GM23338 (cell line): ENCODE measurements at regions not wholly inside any gene's neighbourhood (a gene's known extent, or its start where the extent isn't known, plus 50 kb on each side); places are given as distances from the start of the nearest gene placed in this dataset.

Experiments used
- CREB1 ChIP-seq: fragments of 250-450 bp; sonication (Bioruptor Pico); IDR thresholded peaks from 2 replicates; pipeline ENCODE4 v1.5.0; 2020; ENCODE audit warnings: low read depth, mild to moderate bottlenecking, moderate library complexity
- EZH2 ChIP-seq: fragments of 200-600 bp; sonication (generic); IDR thresholded peaks from one replicate; pipeline ENCODE4 v1.8.0; 2017; ENCODE audit warnings: antibody characterized with exemption, mild to moderate bottlenecking, low read depth; ENCODE audit not compliant: unreplicated experiment
- EZH2phosphoT487 ChIP-seq: fragments of 200-600 bp; sonication (generic); IDR thresholded peaks from one replicate; pipeline ENCODE4 v1.8.1; 2018; ENCODE audit warnings: antibody characterized with exemption; ENCODE audit not compliant: unreplicated experiment
- JUNB ChIP-seq: IDR thresholded peaks from one replicate; pipeline ENCODE4 v1.6.1; 2016; ENCODE audit warnings: antibody characterized with exemption; ENCODE audit not compliant: unreplicated experiment
- NANOG ChIP-seq: IDR thresholded peaks from 2 replicates; pipeline ENCODE4 v1.6.1; 2016; ENCODE audit warnings: antibody characterized with exemption, borderline replicate concordance
- POLR2AphosphoS5 ChIP-seq: IDR thresholded peaks from 2 replicates; pipeline ENCODE4 v1.6.1; 2016; ENCODE audit warnings: antibody characterized with exemption, low read depth
- STAT1 ChIP-seq: IDR thresholded peaks from one replicate; pipeline ENCODE4 v1.6.1; 2016; ENCODE audit warnings: antibody characterized with exemption; ENCODE audit not compliant: unreplicated experiment
- ZNF114 ChIP-seq: fragments of 250-450 bp; sonication (Bioruptor Pico); IDR thresholded peaks from 2 replicates; pipeline ENCODE4 v1.5.0; 2020; ENCODE audit warnings: mild to moderate bottlenecking, moderate library complexity
- ZNF331 ChIP-seq: fragments of 250-450 bp; sonication (Bioruptor Pico); IDR thresholded peaks from 2 replicates; pipeline ENCODE4 v1.5.0; 2020; ENCODE audit warnings: low read depth, mild to moderate bottlenecking, moderate library complexity
- TF ChIP-seq, protein P1 (sequence below), 2 experiments: fragments of 200-600 bp in 1 of 2; sonication (generic) in 1 of 2; conservative IDR thresholded peaks; 2 replicates each; pipeline versions ENCODE4 v1.5.1 to v1.6.1; 2016 to 2017; ENCODE audit warnings: antibody characterized with exemption in 2 of 2, low read depth in 2 of 2, mild to moderate bottlenecking in 2 of 2, moderate library complexity in 1 of 2
- TF ChIP-seq, protein P2 (sequence below): IDR thresholded peaks from one replicate; pipeline ENCODE4 v1.6.1; 2018; ENCODE audit warnings: antibody characterized with exemption; ENCODE audit not compliant: unreplicated experiment
- TF ChIP-seq, protein P3 (sequence below): IDR thresholded peaks from 2 replicates; pipeline ENCODE4 v1.6.1; 2016; ENCODE audit warnings: antibody characterized with exemption

DNA sequence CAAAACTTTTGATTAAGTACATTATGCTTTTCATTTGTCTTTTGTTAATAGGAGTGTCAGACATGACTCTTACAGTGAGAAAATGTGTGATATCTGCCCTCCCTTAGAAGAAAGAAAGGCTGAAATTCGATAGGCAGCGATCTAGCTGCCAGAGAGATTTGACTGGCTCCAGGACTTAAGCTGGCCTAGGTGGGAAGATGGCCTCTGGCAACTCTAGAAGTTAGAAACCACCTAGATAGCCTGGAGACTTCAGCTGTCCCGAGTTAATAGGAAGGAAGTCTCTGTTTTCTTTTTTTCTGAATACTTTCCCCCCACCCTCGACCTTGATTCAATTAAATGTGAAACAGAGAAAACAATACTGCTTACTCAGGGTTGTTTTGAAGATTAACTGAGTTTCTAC, 1194.7 kb upstream of the CRIM1 start:
- TF ChIP-seq, protein P1, sequence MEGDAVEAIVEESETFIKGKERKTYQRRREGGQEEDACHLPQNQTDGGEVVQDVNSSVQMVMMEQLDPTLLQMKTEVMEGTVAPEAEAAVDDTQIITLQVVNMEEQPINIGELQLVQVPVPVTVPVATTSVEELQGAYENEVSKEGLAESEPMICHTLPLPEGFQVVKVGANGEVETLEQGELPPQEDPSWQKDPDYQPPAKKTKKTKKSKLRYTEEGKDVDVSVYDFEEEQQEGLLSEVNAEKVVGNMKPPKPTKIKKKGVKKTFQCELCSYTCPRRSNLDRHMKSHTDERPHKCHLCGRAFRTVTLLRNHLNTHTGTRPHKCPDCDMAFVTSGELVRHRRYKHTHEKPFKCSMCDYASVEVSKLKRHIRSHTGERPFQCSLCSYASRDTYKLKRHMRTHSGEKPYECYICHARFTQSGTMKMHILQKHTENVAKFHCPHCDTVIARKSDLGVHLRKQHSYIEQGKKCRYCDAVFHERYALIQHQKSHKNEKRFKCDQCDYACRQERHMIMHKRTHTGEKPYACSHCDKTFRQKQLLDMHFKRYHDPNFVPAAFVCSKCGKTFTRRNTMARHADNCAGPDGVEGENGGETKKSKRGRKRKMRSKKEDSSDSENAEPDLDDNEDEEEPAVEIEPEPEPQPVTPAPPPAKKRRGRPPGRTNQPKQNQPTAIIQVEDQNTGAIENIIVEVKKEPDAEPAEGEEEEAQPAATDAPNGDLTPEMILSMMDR (conservative IDR thresholded peaks at IDR 0.05; ENCODE audit: low read depth in 2 of 2) = no peak
- TF ChIP-seq, protein P2, sequence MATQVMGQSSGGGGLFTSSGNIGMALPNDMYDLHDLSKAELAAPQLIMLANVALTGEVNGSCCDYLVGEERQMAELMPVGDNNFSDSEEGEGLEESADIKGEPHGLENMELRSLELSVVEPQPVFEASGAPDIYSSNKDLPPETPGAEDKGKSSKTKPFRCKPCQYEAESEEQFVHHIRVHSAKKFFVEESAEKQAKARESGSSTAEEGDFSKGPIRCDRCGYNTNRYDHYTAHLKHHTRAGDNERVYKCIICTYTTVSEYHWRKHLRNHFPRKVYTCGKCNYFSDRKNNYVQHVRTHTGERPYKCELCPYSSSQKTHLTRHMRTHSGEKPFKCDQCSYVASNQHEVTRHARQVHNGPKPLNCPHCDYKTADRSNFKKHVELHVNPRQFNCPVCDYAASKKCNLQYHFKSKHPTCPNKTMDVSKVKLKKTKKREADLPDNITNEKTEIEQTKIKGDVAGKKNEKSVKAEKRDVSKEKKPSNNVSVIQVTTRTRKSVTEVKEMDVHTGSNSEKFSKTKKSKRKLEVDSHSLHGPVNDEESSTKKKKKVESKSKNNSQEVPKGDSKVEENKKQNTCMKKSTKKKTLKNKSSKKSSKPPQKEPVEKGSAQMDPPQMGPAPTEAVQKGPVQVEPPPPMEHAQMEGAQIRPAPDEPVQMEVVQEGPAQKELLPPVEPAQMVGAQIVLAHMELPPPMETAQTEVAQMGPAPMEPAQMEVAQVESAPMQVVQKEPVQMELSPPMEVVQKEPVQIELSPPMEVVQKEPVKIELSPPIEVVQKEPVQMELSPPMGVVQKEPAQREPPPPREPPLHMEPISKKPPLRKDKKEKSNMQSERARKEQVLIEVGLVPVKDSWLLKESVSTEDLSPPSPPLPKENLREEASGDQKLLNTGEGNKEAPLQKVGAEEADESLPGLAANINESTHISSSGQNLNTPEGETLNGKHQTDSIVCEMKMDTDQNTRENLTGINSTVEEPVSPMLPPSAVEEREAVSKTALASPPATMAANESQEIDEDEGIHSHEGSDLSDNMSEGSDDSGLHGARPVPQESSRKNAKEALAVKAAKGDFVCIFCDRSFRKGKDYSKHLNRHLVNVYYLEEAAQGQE = no peak
- TF ChIP-seq EZH2 = no peak
- no peak for TF ChIP-seq POLR2AphosphoS5
- TF ChIP-seq ZNF331 (CRISPR knock-in tag) = no peak
- TF ChIP-seq CREB1 (CRISPR knock-in tag) = no peak
- TF ChIP-seq EZH2phosphoT487 = no peak
- TF ChIP-seq, protein P3, sequence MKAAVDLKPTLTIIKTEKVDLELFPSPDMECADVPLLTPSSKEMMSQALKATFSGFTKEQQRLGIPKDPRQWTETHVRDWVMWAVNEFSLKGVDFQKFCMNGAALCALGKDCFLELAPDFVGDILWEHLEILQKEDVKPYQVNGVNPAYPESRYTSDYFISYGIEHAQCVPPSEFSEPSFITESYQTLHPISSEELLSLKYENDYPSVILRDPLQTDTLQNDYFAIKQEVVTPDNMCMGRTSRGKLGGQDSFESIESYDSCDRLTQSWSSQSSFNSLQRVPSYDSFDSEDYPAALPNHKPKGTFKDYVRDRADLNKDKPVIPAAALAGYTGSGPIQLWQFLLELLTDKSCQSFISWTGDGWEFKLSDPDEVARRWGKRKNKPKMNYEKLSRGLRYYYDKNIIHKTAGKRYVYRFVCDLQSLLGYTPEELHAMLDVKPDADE = no peak
- TF ChIP-seq JUNB = no peak
- TF ChIP-seq ZNF114 (CRISPR knock-in tag) = no peak
- no peak for TF ChIP-seq STAT1
- TF ChIP-seq NANOG = no peak
